PFSK-1 (cell line): ENCODE measurements at regions not wholly inside any gene's neighbourhood (a gene's known extent, or its start where the extent isn't known, plus 50 kb on each side); places are given as distances from the start of the nearest gene placed in this dataset.

Experiments used
- FOXP2 ChIP-seq: optimal IDR thresholded peaks from 2 replicates; pipeline ENCODE3; 2011; ENCODE audit warnings: borderline replicate concordance, control low read depth, inconsistent platforms; ENCODE audit not compliant: insufficient read depth; ENCODE audit errors: extremely low read length, extremely low read depth
- POLR2AphosphoS5 ChIP-seq: IDR thresholded peaks from 2 replicates; pipeline ENCODE4 v1.6.1; 2012; ENCODE audit warnings: low read depth, mild to moderate bottlenecking, control low read depth, low read length, moderate library complexity
- REST ChIP-seq, 2 experiments: IDR thresholded peaks; 2 replicates each; pipeline versions ENCODE4 v1.6.1 to v1.8.0; 2011 to 2012; ENCODE audit warnings: low read depth in 2 of 2, low read length in 2 of 2, control low read depth in 1 of 2, inconsistent platforms in 1 of 2, mild to moderate bottlenecking in 1 of 2, moderate library complexity in 1 of 2; ENCODE audit not compliant: insufficient read depth in 1 of 2
- SIN3A ChIP-seq: IDR thresholded peaks from 2 replicates; pipeline ENCODE4 v1.6.1; 2012; ENCODE audit warnings: mild to moderate bottlenecking, low read length, moderate library complexity, borderline replicate concordance; ENCODE audit not compliant: insufficient read depth
- TAF1 ChIP-seq: IDR thresholded peaks from 2 replicates; pipeline ENCODE4 v1.6.1; 2012; ENCODE audit warnings: low read length, control low read depth, borderline replicate concordance; ENCODE audit not compliant: insufficient read depth

GRCh38 chr15:66876731-66877476 lies 174.9 kb downstream of the SMAD6 start:
- TF ChIP-seq POLR2AphosphoS5 = no peak
- no peak for TF ChIP-seq TAF1
- TF ChIP-seq REST (IDR thresholded peaks at IDR 0.05; ENCODE audit: insufficient read depth in 1 of 2, low read depth in 2 of 2, low read length in 2 of 2) = no peak
- no peak for TF ChIP-seq FOXP2
- no peak for TF ChIP-seq SIN3A
